GM18858 (cell line): ENCODE measurements at regions not wholly inside any gene's neighbourhood (a gene's known extent, or its start where the extent isn't known, plus 50 kb on each side); places are given as distances from the start of the nearest gene placed in this dataset.
"Not testable (repeated sequence)": the region's sequence is repeated elsewhere in the genome, so short reads cannot be mapped to it uniquely, and the experiment has no call there.

ENCODE experiments used
- ATAC-seq: cut with Tn5 transposase; IDR thresholded peaks from one replicate; pipeline ENCODE4 v1.9.1; 2021; ENCODE audit not compliant: unreplicated experiment

DNA sequence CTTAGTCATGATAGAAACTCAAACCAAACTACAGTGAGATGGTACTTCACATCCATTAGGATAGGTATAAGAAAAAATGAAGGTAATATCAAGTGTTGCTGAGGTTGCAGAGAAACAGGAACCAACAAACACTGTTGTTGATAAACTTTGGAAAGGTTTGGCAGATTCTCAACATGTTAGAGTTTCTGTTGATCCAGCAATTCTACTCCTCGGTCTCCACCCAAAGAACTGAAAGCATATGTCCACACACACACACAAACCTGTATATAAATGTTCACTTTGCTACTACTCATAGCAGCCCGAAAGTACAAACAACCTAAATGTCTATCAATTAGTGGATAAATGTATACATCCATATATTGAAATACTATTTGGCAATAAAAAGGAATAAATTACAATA lies 128.3 kb upstream of the CARMIL1 start:
- no peak for ATAC-seq

DNA sequence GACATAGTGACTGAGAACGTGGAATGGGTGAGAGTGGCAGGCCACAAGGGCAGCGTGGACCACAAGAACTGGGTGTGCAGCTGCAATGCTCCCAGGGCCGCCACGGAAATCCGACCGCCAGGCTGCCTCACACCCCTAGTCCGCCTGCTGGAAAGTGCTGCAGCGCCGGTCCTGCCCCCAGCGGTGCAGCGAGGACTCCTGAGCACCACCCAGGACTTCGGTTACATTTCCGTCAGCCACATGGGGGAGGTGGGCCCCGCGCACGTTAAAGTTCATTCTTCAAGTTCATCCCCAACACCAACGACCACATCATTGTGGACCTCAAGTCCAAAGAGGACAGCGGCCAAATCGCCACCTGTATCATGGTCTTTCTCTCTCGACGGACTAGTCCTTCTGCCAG lies 126.1 kb upstream of the CARMIL1 start:
- no peak for ATAC-seq

DNA sequence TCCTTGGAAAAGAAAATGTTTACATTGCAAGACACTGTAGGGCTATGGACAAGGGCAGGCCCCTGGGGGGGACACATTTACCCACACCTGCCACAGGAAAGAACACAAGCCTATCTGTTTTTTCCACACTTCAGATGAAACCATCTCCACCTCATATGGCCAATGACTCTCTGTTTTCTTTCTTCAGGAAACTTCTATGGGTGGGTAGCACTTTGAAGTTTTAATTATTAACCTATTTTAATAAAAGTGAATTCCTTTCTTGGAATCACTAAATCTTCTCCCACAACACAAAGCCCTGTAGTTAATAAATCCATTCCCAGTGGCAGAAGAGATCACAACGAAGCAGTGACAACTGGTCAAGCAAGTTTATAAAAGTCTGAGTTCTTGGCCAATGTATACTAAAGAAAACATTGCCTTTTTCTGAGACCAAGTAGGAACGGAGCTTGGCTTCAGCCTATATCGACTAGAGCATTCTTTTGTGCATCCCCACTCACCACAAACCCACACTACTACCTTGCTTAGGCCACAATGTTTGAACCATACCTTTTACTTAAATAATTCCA lies 125.1 kb upstream of the CARMIL1 start:
- ATAC-seq, result no peak

DNA sequence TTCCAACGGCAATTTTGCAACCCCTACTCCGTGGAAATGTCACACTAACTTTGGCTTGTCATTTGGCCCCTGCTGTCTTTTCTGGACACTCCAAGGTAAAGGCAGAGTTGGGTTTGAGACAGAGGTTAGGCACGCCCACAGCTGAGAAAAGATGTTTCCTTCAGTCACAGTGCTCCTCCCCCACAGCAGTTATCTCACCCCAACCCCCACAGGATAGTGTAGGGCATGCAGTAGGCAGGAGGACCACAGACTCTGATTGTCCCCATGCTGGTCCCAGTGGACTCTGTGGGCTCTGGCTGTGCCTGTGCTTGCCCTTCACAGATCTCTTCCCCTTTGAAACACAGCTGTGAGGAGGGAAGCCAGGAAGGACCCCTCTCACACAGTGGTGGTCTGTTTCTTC lies 124.0 kb upstream of the CARMIL1 start:
- no peak for ATAC-seq

DNA sequence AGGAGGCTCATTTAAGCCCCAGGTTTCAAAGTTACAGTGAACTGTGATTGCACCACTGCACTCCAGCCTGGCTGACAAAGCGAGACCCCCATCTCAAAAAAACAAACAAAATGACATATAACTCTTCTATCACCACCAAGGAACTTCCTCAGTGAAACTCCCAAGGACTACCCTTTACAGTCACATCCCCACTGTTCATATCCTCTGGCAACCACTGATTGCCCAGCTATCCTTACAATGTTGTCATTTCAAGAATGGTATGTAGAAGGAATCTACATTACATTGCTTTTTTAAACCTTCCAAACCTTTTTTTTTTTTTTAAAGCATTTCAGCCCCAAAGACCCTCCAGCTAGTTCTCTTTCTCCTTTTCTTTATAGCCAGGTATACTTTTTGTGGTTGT lies 123.1 kb upstream of the CARMIL1 start:
- ATAC-seq, result no peak

DNA sequence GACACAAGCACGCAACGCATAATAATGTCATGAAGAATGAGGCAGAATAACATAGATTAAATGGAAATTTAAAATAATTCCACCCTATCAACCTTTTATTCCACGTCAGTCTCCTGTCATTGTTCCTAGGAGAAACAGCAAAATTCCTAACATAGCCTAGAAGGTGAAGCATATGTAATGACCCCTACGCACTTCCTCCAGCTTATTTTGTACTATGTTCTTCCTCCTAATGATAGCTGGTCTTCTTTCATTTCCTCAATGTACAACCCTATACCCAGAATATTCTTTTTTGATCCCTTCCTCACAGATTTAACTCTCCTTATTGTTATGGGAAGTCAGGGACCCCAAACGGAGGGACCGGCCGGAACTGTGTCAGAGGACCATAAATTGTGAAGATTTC lies 122.0 kb upstream of the CARMIL1 start:
- ATAC-seq, result no peak

DNA sequence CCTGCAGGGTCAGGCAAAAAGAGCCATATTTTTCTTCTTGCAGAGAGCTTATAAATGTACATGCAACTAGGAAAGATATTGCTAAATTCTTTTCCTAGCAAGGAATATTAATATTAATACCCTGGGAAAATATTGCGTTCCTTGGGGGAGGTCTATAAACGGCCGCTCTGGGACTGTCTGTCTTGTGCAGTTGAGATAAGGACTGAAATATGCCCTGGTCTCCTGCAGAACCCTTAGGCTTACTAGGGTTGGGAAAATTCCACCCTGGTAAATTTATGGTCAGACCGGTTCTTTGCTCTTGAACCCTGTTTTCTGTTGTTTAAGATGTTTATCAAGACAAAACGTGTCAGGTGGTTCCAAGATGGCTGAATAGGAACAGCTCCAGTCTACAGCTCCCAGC lies 121.3 kb upstream of the CARMIL1 start:
- ATAC-seq, result no peak

DNA sequence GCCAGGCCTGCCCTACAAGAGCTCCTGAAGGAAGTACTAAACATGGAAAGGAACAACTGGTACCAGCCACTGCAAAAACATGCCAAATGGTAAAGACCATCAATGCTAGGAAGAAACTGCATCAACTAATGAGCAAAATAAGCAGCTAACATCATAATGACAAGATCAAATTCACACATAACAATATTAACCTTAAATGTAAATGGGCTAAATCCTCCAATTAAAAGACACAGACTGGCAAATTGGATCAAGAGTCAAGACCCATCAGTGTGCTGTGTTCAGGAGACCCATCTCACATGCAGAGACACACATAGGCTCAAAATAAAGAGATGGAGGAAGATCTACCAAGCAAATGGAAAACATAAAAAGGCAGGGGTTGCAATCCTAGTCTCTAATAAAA lies 119.0 kb upstream of the CARMIL1 start:
- ATAC-seq, result not testable (repeated sequence)

DNA sequence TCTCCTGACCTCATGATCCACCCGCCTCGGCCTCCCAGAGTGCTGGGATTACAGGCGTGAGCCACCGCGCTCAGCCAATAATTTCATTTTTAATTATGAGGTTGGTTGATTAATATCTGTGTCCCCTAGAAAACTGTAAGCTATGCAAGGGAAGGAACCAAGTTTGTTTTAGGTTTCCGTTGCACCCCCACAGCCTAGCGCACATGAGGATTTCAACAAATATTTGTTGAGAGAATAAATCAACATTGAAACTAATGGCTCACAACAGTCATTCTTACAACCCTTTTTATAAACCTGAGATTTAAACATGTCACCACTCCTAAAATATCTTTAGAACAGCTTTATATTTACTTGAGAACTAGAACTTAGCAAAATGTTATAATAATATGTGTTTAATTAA lies 114.0 kb upstream of the CARMIL1 start:
- ATAC-seq, result no peak

DNA sequence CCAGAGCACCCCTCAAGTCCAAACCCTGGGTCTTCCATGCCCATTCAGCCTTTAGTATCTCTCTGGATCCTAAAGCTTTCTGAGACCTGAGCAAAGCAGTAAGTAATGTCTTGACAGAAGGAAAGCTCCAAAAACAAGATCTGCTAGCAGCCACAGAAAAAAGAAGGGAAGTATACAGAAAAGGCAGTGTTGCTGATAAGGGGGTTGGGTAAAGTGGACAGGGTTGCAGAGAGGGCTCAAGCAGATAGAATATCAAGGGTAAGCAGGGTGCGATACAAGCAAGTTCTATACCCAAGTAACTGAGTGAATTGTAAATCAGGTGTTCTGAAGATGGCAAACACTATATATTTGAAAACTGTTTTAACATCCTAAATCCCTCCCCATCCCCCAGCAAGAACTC lies 113.4 kb upstream of the CARMIL1 start:
- ATAC-seq, result no peak

DNA sequence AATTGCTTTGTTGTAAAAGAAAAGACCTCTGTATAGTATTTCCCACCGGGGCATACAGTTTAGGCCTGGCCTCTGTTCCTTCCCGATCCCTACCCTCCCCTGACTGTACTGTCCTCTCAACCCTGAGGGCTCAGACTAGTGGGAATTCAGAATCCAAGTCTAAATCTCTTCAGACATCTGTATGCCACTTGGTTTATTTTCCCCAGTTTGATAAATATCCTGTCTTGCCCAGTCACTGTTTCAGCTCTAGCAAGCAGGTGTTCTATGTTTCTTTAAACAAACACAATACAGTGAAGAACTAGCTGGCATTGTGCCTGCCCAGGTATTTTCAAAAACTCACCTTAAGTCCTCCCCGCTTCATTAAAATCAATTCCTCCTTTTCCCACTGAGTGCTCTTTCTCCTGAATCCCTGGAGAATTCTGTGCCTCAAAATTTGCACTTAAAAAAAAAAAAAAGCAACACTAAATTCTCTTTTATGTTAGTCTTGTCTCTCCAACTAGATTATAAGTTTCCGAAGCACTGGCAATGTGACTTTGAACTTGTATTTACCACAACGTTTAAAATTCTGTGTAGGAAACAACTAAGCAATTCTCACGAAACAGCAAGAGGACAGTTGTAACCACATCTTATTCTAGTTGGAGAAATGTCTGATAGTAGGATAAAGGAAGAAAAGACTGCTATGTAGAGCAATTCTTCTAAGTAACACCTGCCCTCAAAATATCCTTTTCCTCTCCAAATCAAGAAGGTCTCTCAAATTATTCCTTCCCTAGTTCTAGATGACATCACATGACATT lies 112.0 kb upstream of the CARMIL1 start:
- no peak for ATAC-seq

DNA sequence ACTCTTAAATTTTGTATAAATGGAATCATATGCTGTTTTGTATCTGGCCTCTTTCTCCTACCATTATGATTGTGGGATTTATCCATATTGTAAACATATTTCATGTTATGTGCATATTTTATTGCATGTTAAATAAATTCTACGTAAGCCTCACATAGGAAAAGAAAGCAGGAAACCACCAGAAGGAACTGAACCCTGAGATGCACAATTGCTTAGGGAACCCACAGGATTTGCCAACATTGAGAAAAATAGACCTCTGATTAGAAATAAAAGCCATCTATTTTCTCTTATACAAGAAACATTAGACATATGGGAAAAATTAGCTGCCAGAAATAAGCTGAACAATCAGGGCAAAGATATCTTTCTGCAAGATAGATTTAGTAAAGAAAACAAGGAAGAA lies 111.2 kb upstream of the CARMIL1 start:
- no peak for ATAC-seq

DNA sequence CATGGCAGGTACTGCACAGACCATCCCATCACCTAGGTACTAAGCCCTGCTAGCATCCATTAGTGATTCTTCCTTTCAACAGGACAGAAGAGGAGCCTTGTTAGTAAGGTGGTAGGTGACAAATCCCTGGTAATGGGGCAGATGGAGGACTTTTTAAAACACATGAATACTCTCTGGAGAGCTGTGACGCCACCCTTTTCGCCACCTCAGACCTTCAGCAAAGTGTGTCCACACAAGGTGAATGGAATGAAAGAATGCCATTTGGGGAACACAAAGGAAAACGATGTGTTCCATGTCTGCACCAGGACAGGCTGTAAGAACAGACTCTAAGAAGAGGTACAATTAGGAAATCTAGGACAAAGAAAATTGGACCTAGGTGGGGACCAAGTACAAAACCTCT lies 110.5 kb upstream of the CARMIL1 start:
- no peak for ATAC-seq

DNA sequence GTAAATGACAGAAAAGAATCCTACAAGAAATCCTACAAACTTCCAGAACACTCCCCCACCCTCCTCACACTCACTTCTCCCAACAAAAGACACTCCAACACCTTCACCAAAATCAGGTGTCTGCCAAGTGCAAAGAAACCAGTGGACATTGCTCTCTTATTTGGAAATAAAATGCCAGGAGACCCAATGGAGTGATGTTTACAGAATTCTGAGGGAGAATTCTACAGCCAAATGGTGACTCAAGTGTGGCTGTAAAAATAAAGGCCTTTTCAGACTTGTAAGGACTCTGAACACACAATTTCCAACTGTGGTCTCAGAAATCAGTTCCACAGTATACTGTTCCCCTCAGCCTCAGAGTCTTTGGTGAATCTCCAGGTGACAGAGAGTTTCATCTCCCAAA lies 109.6 kb upstream of the CARMIL1 start:
- no peak for ATAC-seq

DNA sequence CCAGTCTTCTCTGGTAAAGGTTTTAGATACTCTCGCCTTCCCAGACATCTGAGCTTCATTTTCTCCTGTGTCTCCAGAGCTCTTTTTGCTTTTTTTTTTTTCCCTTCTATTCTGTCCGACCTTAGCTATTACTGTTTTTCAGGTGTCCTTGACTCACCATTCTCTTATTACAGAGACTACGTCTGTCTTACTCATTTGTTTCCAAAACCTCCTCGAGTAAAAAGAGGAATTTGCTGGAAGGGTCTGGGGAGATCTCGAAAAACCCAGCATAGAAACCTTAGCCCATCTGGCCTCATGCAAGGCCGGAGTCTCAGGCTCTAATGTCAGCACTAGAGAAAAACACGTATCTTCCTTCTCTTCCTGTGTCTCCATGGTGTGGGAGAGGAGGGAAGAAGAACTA lies 109.2 kb upstream of the CARMIL1 start:
- no peak for ATAC-seq

DNA sequence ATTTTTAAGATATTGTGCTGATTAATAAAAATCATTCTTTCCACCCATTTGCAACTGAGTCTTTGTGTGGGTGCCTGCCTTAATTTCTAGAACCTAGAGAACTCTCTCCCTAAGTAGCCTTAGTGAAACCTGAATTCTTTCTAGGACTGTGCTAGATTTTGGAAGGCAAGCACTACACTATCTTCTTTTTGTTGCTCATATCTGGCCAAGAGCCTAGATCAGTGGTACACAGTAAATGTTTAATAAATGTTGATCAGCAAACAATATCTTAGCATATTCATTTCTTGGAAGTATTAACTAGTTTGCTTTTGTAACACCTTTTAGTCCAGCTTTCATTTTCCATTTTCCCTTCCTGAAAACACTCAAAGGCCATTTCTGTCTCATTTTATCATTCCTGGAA lies 108.5 kb upstream of the CARMIL1 start:
- no peak for ATAC-seq

DNA sequence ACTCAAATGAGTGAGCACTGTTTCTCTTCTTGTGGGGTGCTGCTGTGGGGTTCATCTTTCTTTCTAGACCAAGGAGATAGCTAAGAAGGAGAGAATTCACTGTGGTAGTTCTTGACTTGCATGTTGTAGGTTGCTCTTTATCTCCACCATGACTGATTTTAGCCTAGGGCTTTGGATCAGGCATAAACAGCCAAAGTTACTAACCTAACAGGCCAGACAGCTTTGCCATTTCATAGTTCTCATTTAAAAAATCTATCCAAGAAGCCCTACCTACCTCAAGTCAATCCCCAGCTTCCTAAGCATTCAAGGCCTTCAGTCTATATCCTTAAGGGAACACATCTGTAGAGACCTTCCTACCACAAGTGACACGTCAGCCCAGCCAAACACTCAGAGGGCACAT lies 107.9 kb upstream of the CARMIL1 start:
- ATAC-seq, result no peak

DNA sequence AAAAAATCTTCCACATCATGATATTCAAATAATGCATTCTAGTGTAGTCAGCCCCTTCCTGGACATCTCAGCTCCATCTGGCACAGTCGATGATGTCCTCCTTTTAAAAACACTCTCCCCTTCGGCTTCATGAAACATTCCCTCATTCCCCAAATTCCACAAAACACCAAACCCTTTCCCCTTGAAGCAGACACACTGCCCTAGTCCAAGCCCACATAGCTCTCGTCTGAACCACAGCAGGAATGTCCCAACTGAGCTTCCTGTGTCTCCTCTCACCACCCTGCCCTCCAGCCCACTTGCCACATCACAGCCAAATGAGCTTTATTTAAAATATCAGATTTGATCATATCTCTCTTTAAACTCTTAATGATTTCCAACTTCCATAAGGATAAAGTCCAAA lies 106.4 kb upstream of the CARMIL1 start:
- ATAC-seq, result no peak

DNA sequence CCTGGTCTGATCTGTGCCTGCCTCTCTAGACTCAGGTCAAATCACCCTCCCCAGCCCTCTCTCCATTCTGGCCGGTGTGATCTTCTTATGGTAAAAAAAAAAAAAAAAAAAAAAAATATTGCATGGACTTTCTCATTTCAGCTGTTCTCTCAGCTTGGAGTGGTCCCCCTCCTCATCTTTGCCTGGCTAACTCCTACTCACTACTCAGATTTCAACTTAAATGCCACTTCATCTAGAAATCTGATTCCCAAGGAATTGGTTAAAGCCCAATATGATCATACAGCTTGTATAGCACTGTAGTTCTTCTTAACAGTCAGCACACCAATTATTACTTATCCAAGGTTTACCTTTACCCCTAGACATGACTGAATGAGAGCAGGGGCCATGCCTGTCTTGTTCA lies 105.9 kb upstream of the CARMIL1 start:
- ATAC-seq, result no peak

DNA sequence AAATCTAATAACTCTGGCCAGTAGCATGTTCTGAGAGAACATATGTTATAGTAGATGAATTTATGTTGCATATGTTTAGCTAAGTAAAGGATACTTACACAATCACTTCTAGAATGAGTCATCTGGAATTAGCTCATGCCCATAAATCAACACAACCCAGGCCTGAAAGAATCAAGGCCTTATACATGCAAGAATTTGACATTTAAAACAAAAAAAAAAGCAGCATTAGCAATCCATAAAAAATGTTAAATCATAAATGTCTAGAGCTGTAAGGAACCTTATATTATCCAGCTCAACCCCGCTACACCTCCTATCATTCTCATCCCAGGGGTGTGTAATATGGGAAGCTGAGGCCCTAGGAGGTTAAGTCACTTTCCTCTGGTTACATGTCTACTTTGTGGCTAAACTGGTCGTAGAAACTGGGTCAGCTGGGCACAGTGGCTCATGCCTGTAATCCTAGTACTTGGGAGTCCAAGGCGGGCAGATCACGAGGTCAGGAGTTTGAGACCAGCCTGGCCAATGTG lies 105.2 kb upstream of the CARMIL1 start:
- ATAC-seq, result no peak

DNA sequence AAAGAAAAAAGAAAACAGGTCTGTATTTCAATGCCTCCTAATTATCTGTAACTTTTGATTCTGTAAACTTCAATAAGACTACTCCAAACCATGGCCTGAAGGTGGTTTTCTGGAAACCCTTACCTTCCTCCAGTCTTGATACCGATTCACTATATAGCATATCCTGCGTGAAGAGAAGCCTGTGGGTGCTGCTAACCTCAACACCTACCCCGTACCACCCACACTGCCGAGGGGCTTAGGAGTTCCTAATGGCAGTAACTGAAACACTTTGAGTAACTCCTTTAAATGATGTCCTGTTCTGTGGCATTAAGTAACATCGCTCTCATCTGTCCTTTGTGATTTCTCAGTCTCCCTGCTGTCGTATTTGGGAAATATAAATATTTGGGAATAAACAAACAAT lies 104.5 kb upstream of the CARMIL1 start:
- no peak for ATAC-seq

DNA sequence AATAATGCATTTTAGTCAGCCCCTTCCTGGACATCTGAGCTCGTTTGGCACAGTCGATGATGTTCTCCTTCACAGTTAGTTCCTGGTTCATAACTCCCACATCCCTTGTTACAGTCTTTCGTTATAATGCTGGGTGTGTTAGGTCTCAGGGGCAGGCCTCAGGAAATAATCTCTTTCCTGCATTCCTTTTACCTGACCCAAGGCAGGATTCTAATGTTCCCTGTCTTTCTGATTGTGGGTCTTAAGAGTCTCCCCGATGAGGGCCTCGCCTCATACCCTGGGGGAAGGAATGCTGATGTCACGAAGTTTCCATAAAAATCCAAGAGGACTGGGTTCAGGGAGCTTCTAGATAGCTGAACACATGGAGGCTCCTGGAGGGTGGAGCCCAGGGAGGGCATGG lies 104.0 kb upstream of the CARMIL1 start:
- ATAC-seq, result no peak

DNA sequence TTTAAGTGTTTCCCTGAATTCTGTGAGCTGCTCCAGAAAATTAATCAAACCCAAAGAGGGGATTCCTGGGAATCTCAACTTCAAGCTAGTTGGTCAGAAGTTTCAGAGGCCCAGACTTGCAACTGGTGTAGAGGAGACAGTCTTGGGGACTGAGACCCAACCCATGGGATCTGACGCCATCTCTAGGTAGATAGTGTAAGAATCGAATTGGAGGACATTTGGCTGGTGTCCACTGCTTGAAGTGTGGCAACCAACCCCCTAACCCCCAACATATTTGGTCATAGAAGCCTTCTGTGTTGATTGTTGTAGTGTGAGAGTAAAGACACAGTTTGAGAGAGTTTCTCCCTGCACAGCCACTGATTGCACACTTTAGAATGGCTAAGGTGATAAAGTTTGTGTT lies 103.5 kb upstream of the CARMIL1 start:
- no peak for ATAC-seq
